Peyer's patch (tissue), 4 donors: ENCODE measurements at regions not wholly inside any gene's neighbourhood (a gene's known extent, or its start where the extent isn't known, plus 50 kb on each side); places are given as distances from the start of the nearest gene placed in this dataset.

Experiments
- POLR2A ChIP-seq, 2 donors: fragments of 450-650 bp; IDR thresholded peaks; one replicate each; pipeline ENCODE4 v1.5.1; 2017; ENCODE audit warnings: antibody characterized with exemption in 2 of 2, mild to moderate bottlenecking in 2 of 2, moderate library complexity in 2 of 2
- TF ChIP-seq, protein P1 (sequence below), 6 experiments: fragments of 450-650 bp in 4 of 6; fragments of 200-600 bp in 2 of 6; sonication (generic) in 1 of 6; IDR thresholded peaks; one replicate each; pipeline ENCODE4 v1.5.1; 2017 to 2019; ENCODE audit warnings: antibody characterized with exemption in 6 of 6, mild to moderate bottlenecking in 3 of 6, moderate library complexity in 1 of 6

DNA sequence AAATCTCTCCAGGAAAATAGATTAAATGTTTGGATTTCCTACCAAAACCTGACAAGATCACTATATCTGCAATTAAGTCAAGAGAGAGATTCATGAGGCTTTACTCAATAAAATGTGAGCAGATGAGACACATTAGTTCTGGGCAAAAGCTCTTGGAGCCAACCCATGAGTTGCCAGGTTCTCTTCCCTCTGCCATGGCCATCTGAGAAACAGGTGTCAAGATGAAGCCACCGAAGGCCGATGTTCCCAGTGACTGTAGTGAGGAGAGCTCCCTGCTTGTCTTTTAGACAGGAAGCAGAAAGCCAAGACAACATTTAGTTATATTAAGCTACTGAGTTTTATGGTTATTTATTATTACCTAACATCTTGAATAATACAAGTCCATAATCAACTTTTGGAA lies 1068.7 kb downstream of the STPG2 start:
- TF ChIP-seq, protein P1, sequence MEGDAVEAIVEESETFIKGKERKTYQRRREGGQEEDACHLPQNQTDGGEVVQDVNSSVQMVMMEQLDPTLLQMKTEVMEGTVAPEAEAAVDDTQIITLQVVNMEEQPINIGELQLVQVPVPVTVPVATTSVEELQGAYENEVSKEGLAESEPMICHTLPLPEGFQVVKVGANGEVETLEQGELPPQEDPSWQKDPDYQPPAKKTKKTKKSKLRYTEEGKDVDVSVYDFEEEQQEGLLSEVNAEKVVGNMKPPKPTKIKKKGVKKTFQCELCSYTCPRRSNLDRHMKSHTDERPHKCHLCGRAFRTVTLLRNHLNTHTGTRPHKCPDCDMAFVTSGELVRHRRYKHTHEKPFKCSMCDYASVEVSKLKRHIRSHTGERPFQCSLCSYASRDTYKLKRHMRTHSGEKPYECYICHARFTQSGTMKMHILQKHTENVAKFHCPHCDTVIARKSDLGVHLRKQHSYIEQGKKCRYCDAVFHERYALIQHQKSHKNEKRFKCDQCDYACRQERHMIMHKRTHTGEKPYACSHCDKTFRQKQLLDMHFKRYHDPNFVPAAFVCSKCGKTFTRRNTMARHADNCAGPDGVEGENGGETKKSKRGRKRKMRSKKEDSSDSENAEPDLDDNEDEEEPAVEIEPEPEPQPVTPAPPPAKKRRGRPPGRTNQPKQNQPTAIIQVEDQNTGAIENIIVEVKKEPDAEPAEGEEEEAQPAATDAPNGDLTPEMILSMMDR (IDR thresholded peaks at IDR 0.05), result no peak
- TF ChIP-seq POLR2A (IDR thresholded peaks at IDR 0.05), result no peak
